Kasumi-1 (cell line): ENCODE measurements at regions not wholly inside any gene's neighbourhood (a gene's known extent, or its start where the extent isn't known, plus 50 kb on each side); places are given as distances from the start of the nearest gene placed in this dataset.
"Not testable (repeated sequence)": the region's sequence is repeated elsewhere in the genome, so short reads cannot be mapped to it uniquely, and the experiment has no call there.

Source experiments
- DNase-seq, 2 experiments: peaks; one replicate each; lab custom pipeline; 2025; lab: John Stamatoyannopoulos, UW

- no peak for DNase-seq
Observed at GRCh38 chr10:23754179-23754578, 315.3 kb downstream of the OTUD1 start.

GRCh38 chr10:23754941-23755340, 316.1 kb downstream of the OTUD1 start:
- no peak for DNase-seq

- DNase-seq = no peak
Observed at GRCh38 chr10:23755556-23755955, 316.7 kb downstream of the OTUD1 start.

- DNase-seq = no peak
Observed at GRCh38 chr10:23768281-23768680, 329.4 kb downstream of the OTUD1 start.

- DNase-seq = no peak
Observed at GRCh38 chr10:23777153-23777552, 338.3 kb downstream of the OTUD1 start.

GRCh38 chr10:23779301-23779700, 340.4 kb downstream of the OTUD1 start:
- DNase-seq = no peak

GRCh38 chr10:23780331-23780730, 341.5 kb downstream of the OTUD1 start:
- DNase-seq = no peak

- DNase-seq = no peak
Observed at GRCh38 chr10:23786594-23786993, 347.7 kb downstream of the OTUD1 start.

- DNase-seq = no peak
Observed at GRCh38 chr10:23793577-23793976, 354.7 kb downstream of the OTUD1 start.

GRCh38 chr10:23797452-23797851, 358.6 kb downstream of the OTUD1 start:
- DNase-seq = peak; percentile 90 to 92

- DNase-seq = no peak
Observed at GRCh38 chr10:23804125-23804524, 365.2 kb downstream of the OTUD1 start.

GRCh38 chr10:23813687-23814086, 374.8 kb downstream of the OTUD1 start:
- no peak for DNase-seq

- no peak for DNase-seq
Observed at GRCh38 chr10:23818484-23818883, 379.6 kb downstream of the OTUD1 start.

- no peak for DNase-seq
Observed at GRCh38 chr10:23820792-23821191, 381.9 kb downstream of the OTUD1 start.

GRCh38 chr10:23824822-23825221, 384.1 kb upstream of the KIAA1217 start:
- no peak for DNase-seq

GRCh38 chr10:23826421-23826820, 382.5 kb upstream of the KIAA1217 start:
- peak; percentile 79 to 88 for DNase-seq

GRCh38 chr10:23829556-23829955, 379.4 kb upstream of the KIAA1217 start:
- DNase-seq = no peak

GRCh38 chr10:23834091-23834490, 374.8 kb upstream of the KIAA1217 start:
- DNase-seq = no peak

- peak; percentile 29 to 33 for DNase-seq
Observed at GRCh38 chr10:23850631-23851030, 358.3 kb upstream of the KIAA1217 start.

- DNase-seq = no peak
Observed at GRCh38 chr10:23859598-23859997, 349.3 kb upstream of the KIAA1217 start.

- DNase-seq = no peak
Observed at GRCh38 chr10:23864631-23865147, 344.2 kb upstream of the KIAA1217 start.

GRCh38 chr10:23866985-23867384, 342.0 kb upstream of the KIAA1217 start:
- DNase-seq = not testable (repeated sequence)

GRCh38 chr10:23868121-23868520, 340.8 kb upstream of the KIAA1217 start:
- DNase-seq = no peak

- no peak for DNase-seq
Observed at GRCh38 chr10:23869548-23869947, 339.4 kb upstream of the KIAA1217 start.

GRCh38 chr10:23869996-23870395, 338.9 kb upstream of the KIAA1217 start:
- no peak for DNase-seq
